GM23338 (cell line): ENCODE measurements at regions not wholly inside any gene's neighbourhood (a gene's known extent, or its start where the extent isn't known, plus 50 kb on each side); places are given as distances from the start of the nearest gene placed in this dataset.

Source experiments
- ATAC-seq: fragments of 200-7000 bp; cut with Tn5 transposase; 3 replicates; pipeline ENCODE4 v1.9.1; 2020
- DNase-seq: peaks from one replicate; pipeline ENCODE4 v3.0.0-alpha.2; 2015; ENCODE audit warnings: low spot score
- H2AFZ ChIP-seq: fragments of 200-600 bp; sonication (generic); 2 replicates; pipeline ENCODE4 v1.8.0; 2016; ENCODE audit warnings: antibody characterized with exemption, mild to moderate bottlenecking, moderate library complexity
- H3F3A ChIP-seq: fragments of 200-600 bp; sonication (generic); replicated peaks from 2 replicates; pipeline ENCODE4 v1.8.0; 2017; ENCODE audit warnings: antibody characterized with exemption, mixed run types, low read depth
- H3K27ac ChIP-seq: fragments of 200-600 bp; sonication (generic); 2 replicates; pipeline ENCODE4 v1.6.1; 2016; ENCODE audit warnings: low read depth
- H3K27me3 ChIP-seq: fragments of 200-600 bp; sonication (generic); 2 replicates; pipeline ENCODE4 v1.8.0; 2016; ENCODE audit warnings: mild to moderate bottlenecking, mixed run types, moderate library complexity; ENCODE audit not compliant: insufficient read depth
- H3K36me3 ChIP-seq: fragments of 200-600 bp; sonication (generic); 2 replicates; pipeline ENCODE4 v1.8.0; 2016; ENCODE audit warnings: mild to moderate bottlenecking; ENCODE audit not compliant: insufficient read depth
- H3K4me1 ChIP-seq: fragments of 200-600 bp; sonication (generic); 2 replicates; pipeline ENCODE4 v1.8.0; 2016; ENCODE audit warnings: mild to moderate bottlenecking, moderate library complexity; ENCODE audit not compliant: insufficient read depth
- H3K4me2 ChIP-seq: fragments of 200-600 bp; sonication (generic); 2 replicates; pipeline ENCODE4 v1.7.1; 2017; ENCODE audit warnings: mixed run types
- H3K4me3 ChIP-seq: fragments of 200-600 bp; sonication (generic); 2 replicates; pipeline ENCODE4 v1.6.1; 2016; ENCODE audit warnings: mixed run types
- H3K79me2 ChIP-seq: fragments of 200-600 bp; sonication (generic); replicated peaks from 2 replicates; pipeline ENCODE4 v1.8.0; 2017; ENCODE audit warnings: mild to moderate bottlenecking; ENCODE audit not compliant: insufficient read depth
- H3K9me2 ChIP-seq: fragments of 200-600 bp; sonication (generic); 2 replicates; pipeline ENCODE4 v1.8.0; 2017; ENCODE audit not compliant: insufficient read depth
- H4K20me1 ChIP-seq: fragments of 200-600 bp; sonication (generic); replicated peaks from 2 replicates; pipeline ENCODE4 v1.8.0; 2017; ENCODE audit warnings: mild to moderate bottlenecking; ENCODE audit not compliant: insufficient read depth
- H3K27ac Mint-ChIP-seq: 2 replicates; pipeline ENCODE4 v1.8.0; 2020; ENCODE audit warnings: inconsistent platforms, mild to moderate bottlenecking, moderate library complexity, mixed read lengths
- H3K27me3 Mint-ChIP-seq: 3 replicates; pipeline ENCODE4 v1.8.0; 2022; ENCODE audit warnings: low read depth, mild to moderate bottlenecking, moderate library complexity, mixed read lengths, inconsistent platforms; ENCODE audit not compliant: insufficient read depth, poor library complexity
- H3K36me3 Mint-ChIP-seq: 3 replicates; pipeline ENCODE4 v1.8.0; 2021; ENCODE audit warnings: low read depth, mild to moderate bottlenecking, inconsistent platforms, moderate library complexity, mixed read lengths
- H3K4me1 Mint-ChIP-seq: 3 replicates; pipeline ENCODE4 v1.8.0; 2020; ENCODE audit warnings: mild to moderate bottlenecking, inconsistent platforms, mixed read lengths
- H3K4me3 Mint-ChIP-seq: 3 replicates; pipeline ENCODE4 v1.8.0; 2021; ENCODE audit warnings: moderate library complexity, mild to moderate bottlenecking, inconsistent platforms, mixed read lengths
- H3K9me3 Mint-ChIP-seq: 3 replicates; pipeline ENCODE4 v1.8.0; 2020; ENCODE audit warnings: moderate library complexity, mild to moderate bottlenecking, inconsistent platforms, mixed read lengths
- CREB1 ChIP-seq: fragments of 250-450 bp; sonication (Bioruptor Pico); IDR thresholded peaks from 2 replicates; pipeline ENCODE4 v1.5.0; 2020; ENCODE audit warnings: low read depth, mild to moderate bottlenecking, moderate library complexity
- EZH2 ChIP-seq: fragments of 200-600 bp; sonication (generic); IDR thresholded peaks from one replicate; pipeline ENCODE4 v1.8.0; 2017; ENCODE audit warnings: antibody characterized with exemption, mild to moderate bottlenecking, low read depth; ENCODE audit not compliant: unreplicated experiment
- EZH2phosphoT487 ChIP-seq: fragments of 200-600 bp; sonication (generic); IDR thresholded peaks from one replicate; pipeline ENCODE4 v1.8.1; 2018; ENCODE audit warnings: antibody characterized with exemption; ENCODE audit not compliant: unreplicated experiment
- JUNB ChIP-seq: IDR thresholded peaks from one replicate; pipeline ENCODE4 v1.6.1; 2016; ENCODE audit warnings: antibody characterized with exemption; ENCODE audit not compliant: unreplicated experiment
- POLR2AphosphoS5 ChIP-seq: IDR thresholded peaks from 2 replicates; pipeline ENCODE4 v1.6.1; 2016; ENCODE audit warnings: antibody characterized with exemption, low read depth
- STAT1 ChIP-seq: IDR thresholded peaks from one replicate; pipeline ENCODE4 v1.6.1; 2016; ENCODE audit warnings: antibody characterized with exemption; ENCODE audit not compliant: unreplicated experiment
- ZNF114 ChIP-seq: fragments of 250-450 bp; sonication (Bioruptor Pico); IDR thresholded peaks from 2 replicates; pipeline ENCODE4 v1.5.0; 2020; ENCODE audit warnings: mild to moderate bottlenecking, moderate library complexity
- TF ChIP-seq, protein P1 (sequence below): IDR thresholded peaks from 2 replicates; pipeline ENCODE4 v1.6.1; 2016; ENCODE audit warnings: antibody characterized with exemption
- TF ChIP-seq, protein P2 (sequence below), 2 experiments: fragments of 200-600 bp in 1 of 2; sonication (generic) in 1 of 2; conservative IDR thresholded peaks; 2 replicates each; pipeline versions ENCODE4 v1.5.1 to v1.6.1; 2016 to 2017; ENCODE audit warnings: antibody characterized with exemption in 2 of 2, low read depth in 2 of 2, mild to moderate bottlenecking in 2 of 2, moderate library complexity in 1 of 2
- TF ChIP-seq, protein P3 (sequence below): fragments of 250-450 bp; sonication (Bioruptor Pico); IDR thresholded peaks from 2 replicates; pipeline ENCODE4 v1.5.0; 2020; ENCODE audit warnings: mild to moderate bottlenecking, moderate library complexity

DNA sequence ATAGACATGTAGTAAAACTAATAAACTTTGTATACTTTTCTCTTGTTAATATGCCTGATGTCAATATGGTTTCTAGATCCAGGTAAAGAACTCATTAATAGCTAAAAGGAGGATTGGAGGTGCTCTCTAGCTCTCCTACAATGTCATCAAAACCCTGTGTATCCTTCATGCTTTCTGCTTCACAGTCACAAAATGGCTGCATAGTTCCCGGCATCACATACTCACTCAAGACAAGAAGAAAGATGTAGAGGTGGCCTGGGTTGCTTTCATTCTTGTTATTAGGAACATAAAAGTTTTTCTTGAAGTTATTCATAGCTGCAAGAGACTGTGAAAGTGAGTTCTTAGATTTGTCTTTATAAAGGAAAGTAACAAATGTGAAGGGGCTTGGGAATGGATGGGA is 149.7 kb upstream of the EEPD1 start (continued):
- TF ChIP-seq, protein P1, sequence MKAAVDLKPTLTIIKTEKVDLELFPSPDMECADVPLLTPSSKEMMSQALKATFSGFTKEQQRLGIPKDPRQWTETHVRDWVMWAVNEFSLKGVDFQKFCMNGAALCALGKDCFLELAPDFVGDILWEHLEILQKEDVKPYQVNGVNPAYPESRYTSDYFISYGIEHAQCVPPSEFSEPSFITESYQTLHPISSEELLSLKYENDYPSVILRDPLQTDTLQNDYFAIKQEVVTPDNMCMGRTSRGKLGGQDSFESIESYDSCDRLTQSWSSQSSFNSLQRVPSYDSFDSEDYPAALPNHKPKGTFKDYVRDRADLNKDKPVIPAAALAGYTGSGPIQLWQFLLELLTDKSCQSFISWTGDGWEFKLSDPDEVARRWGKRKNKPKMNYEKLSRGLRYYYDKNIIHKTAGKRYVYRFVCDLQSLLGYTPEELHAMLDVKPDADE = no peak
- TF ChIP-seq ZNF114 (CRISPR knock-in tag) (no peak), EZH2 (no peak), EZH2phosphoT487 (no peak)
- TF ChIP-seq, protein P2, sequence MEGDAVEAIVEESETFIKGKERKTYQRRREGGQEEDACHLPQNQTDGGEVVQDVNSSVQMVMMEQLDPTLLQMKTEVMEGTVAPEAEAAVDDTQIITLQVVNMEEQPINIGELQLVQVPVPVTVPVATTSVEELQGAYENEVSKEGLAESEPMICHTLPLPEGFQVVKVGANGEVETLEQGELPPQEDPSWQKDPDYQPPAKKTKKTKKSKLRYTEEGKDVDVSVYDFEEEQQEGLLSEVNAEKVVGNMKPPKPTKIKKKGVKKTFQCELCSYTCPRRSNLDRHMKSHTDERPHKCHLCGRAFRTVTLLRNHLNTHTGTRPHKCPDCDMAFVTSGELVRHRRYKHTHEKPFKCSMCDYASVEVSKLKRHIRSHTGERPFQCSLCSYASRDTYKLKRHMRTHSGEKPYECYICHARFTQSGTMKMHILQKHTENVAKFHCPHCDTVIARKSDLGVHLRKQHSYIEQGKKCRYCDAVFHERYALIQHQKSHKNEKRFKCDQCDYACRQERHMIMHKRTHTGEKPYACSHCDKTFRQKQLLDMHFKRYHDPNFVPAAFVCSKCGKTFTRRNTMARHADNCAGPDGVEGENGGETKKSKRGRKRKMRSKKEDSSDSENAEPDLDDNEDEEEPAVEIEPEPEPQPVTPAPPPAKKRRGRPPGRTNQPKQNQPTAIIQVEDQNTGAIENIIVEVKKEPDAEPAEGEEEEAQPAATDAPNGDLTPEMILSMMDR (conservative IDR thresholded peaks at IDR 0.05; ENCODE audit: low read depth in 2 of 2) = no peak

DNA sequence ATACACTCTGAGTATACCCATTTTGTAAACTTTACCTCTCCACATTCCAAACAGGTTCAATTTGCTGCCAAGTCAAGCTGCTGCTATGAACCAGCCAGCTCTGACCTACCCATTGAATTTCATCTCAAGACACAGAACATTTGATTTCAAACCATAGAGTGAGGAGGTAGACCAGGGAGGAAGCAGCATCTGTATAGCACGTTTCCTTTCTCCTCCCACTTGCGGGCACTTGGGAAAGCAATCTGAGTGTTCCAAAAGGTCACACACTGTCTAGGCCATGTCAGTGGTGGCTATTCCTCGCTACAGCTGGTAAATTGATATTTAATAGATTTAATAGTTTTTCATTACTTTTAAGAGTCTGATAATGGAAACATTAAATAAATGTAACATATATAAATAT is 147.8 kb upstream of the EEPD1 start:
- peaks cover 4% of the 10 kb centered on the region; the same call in 1 of the 3 replicates for H3K9me3 Mint-ChIP-seq
- no peak overlapping the region for H3K4me2 ChIP-seq
- H3K4me1 Mint-ChIP-seq = no peaks in the 10 kb centered on the region
- no peaks in the 10 kb centered on the region for H3K79me2 ChIP-seq
- no peaks in the 10 kb centered on the region for H3K27me3 Mint-ChIP-seq
- H3K4me3 Mint-ChIP-seq = no peak overlapping the region
- no peaks in the 10 kb centered on the region for H3K36me3 ChIP-seq
- H3K4me1 ChIP-seq = no peaks in the 10 kb centered on the region
- H3F3A ChIP-seq = no peaks in the 10 kb centered on the region
- no peak overlapping the region for H3K27ac Mint-ChIP-seq
- H3K27me3 ChIP-seq = no peaks in the 10 kb centered on the region
- H3K27ac ChIP-seq = no peak overlapping the region
- DNase-seq = no peak
- no peak overlapping the region for H2AFZ ChIP-seq
- H3K4me3 ChIP-seq = no peak overlapping the region
- H4K20me1 ChIP-seq = no peaks in the 10 kb centered on the region
- no peak for ATAC-seq
- H3K36me3 Mint-ChIP-seq = peaks cover 5% of the 10 kb centered on the region; the same call in 1 of the 3 replicates
- H3K9me2 ChIP-seq = no peaks in the 10 kb centered on the region
- TF ChIP-seq, protein P2 (conservative IDR thresholded peaks at IDR 0.05; ENCODE audit: low read depth in 2 of 2) = no peak
- TF ChIP-seq POLR2AphosphoS5 (no peak), EZH2phosphoT487 (no peak), JUNB (no peak), STAT1 (no peak), ZNF114 (CRISPR knock-in tag) (no peak), CREB1 (CRISPR knock-in tag) (no peak)
- TF ChIP-seq, protein P3, sequence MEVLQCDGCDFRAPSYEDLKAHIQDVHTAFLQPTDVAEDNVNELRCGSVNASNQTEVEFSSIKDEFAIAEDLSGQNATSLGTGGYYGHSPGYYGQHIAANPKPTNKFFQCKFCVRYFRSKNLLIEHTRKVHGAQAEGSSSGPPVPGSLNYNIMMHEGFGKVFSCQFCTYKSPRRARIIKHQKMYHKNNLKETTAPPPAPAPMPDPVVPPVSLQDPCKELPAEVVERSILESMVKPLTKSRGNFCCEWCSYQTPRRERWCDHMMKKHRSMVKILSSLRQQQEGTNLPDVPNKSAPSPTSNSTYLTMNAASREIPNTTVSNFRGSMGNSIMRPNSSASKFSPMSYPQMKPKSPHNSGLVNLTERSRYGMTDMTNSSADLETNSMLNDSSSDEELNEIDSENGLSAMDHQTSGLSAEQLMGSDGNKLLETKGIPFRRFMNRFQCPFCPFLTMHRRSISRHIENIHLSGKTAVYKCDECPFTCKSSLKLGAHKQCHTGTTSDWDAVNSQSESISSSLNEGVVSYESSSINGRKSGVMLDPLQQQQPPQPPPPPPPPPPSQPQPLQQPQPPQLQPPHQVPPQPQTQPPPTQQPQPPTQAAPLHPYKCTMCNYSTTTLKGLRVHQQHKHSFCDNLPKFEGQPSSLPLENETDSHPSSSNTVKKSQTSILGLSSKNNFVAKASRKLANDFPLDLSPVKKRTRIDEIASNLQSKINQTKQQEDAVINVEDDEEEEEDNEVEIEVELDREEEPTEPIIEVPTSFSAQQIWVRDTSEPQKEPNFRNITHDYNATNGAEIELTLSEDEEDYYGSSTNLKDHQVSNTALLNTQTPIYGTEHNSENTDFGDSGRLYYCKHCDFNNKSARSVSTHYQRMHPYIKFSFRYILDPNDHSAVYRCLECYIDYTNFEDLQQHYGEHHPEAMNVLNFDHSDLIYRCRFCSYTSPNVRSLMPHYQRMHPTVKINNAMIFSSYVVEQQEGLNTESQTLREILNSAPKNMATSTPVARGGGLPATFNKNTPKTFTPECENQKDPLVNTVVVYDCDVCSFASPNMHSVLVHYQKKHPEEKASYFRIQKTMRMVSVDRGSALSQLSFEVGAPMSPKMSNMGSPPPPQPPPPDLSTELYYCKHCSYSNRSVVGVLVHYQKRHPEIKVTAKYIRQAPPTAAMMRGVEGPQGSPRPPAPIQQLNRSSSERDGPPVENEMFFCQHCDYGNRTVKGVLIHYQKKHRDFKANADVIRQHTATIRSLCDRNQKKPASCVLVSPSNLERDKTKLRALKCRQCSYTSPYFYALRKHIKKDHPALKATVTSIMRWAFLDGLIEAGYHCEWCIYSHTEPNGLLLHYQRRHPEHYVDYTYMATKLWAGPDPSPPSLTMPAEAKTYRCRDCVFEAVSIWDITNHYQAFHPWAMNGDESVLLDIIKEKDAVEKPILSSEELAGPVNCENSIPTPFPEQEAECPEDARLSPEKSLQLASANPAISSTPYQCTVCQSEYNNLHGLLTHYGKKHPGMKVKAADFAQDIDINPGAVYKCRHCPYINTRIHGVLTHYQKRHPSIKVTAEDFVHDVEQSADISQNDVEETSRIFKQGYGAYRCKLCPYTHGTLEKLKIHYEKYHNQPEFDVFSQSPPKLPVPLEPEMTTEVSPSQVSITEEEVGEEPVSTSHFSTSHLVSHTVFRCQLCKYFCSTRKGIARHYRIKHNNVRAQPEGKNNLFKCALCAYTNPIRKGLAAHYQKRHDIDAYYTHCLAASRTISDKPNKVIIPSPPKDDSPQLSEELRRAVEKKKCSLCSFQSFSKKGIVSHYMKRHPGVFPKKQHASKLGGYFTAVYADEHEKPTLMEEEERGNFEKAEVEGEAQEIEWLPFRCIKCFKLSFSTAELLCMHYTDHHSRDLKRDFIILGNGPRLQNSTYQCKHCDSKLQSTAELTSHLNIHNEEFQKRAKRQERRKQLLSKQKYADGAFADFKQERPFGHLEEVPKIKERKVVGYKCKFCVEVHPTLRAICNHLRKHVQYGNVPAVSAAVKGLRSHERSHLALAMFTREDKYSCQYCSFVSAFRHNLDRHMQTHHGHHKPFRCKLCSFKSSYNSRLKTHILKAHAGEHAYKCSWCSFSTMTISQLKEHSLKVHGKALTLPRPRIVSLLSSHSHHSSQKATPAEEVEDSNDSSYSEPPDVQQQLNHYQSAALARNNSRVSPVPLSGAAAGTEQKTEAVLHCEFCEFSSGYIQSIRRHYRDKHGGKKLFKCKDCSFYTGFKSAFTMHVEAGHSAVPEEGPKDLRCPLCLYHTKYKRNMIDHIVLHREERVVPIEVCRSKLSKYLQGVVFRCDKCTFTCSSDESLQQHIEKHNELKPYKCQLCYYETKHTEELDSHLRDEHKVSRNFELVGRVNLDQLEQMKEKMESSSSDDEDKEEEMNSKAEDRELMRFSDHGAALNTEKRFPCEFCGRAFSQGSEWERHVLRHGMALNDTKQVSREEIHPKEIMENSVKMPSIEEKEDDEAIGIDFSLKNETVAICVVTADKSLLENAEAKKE = no peak
- TF ChIP-seq, protein P1 = no peak
